Coronary artery (tissue), 2 donors: ENCODE measurements at regions not wholly inside any gene's neighbourhood (a gene's known extent, or its start where the extent isn't known, plus 50 kb on each side); places are given as distances from the start of the nearest gene placed in this dataset.

Experiments used
- DNase-seq: peaks from one replicate; pipeline ENCODE4 v3.0.0-alpha.2; 2017; ENCODE audit warnings: low spot score
- H3K27ac ChIP-seq, 2 donors: fragments of 200-600 bp; sonication (generic); one replicate each; pipeline ENCODE4 v1.5.1; 2016 to 2019
- H3K4me3 ChIP-seq: fragments of 200-600 bp; sonication (generic); 2 replicates; pipeline ENCODE4 v1.5.1; 2016; ENCODE audit warnings: mild to moderate bottlenecking, moderate library complexity
- CTCF ChIP-seq: fragments of 200-600 bp; sonication (generic); IDR thresholded peaks from one replicate; pipeline ENCODE4 v1.5.1; 2019; ENCODE audit warnings: antibody characterized with exemption

- no peak for TF ChIP-seq CTCF
- DNase-seq = no peak
- H3K4me3 ChIP-seq = no peak overlapping the region
- no peak overlapping the region for H3K27ac ChIP-seq
Observed at GRCh38 chr2:64315291-64315960, 138.5 kb upstream of the LGALSL start.

GRCh38 chr2:64317707-64318475, 136.1 kb upstream of the LGALSL start:
- TF ChIP-seq CTCF = no peak
- DNase-seq = no peak
- Histone ChIP-seq H3K4me3 (no peak overlapping the region), H3K27ac (no peak overlapping the region)

- H3K27ac ChIP-seq = no peak overlapping the region
Observed at GRCh38 chr2:64318476-64318748, 135.6 kb upstream of the LGALSL start.

GRCh38 chr2:64319896-64320295, 134.1 kb upstream of the LGALSL start:
- no peak for DNase-seq
- no peak for TF ChIP-seq CTCF
- H3K27ac ChIP-seq = no peak overlapping the region
- H3K4me3 ChIP-seq = no peak overlapping the region

More at GRCh38 chr2:64318476-64318748, 135.6 kb upstream of the LGALSL start:
- DNase-seq = no peak
- no peak overlapping the region for H3K4me3 ChIP-seq
- TF ChIP-seq CTCF = no peak

- TF ChIP-seq CTCF = no peak
- DNase-seq = no peak
- H3K27ac ChIP-seq = no peak overlapping the region
- no peak overlapping the region for H3K4me3 ChIP-seq
Observed at GRCh38 chr2:64322433-64322832, 131.5 kb upstream of the LGALSL start.

- DNase-seq = no peak
- TF ChIP-seq CTCF = no peak
- Histone ChIP-seq H3K27ac (no peak overlapping the region), H3K4me3 (no peak overlapping the region)
Observed at GRCh38 chr2:64323197-64323596, 130.8 kb upstream of the LGALSL start.

- H3K27ac ChIP-seq = no peak overlapping the region
- no peak overlapping the region for H3K4me3 ChIP-seq
- DNase-seq = no peak
- no peak for TF ChIP-seq CTCF
Observed at GRCh38 chr2:64324746-64325410, 129.1 kb upstream of the LGALSL start.
